Natural killer cell (primary cell): ENCODE measurements at regions not wholly inside any gene's neighbourhood (a gene's known extent, or its start where the extent isn't known, plus 50 kb on each side); places are given as distances from the start of the nearest gene placed in this dataset.

Experiments used
- ATAC-seq, 3 donors: fragments of 150-1000 bp in 2 of 3; fragments of 200-7000 bp in 1 of 3; cut with Tn5 transposase; 1 replicate in 1 of 3; 2 replicates in 2 of 3; pipeline ENCODE4 v1.10.0; 2021; ENCODE audit warnings: mild to moderate bottlenecking in 2 of 3, moderate library complexity in 2 of 3
- DNase-seq, 2 donors: peaks; one replicate each; pipeline versions ENCODE4 v3.0.0 to v3.0.0-alpha.2; 2013 to 2021; ENCODE audit warnings: mixed read lengths in 1 of 2
- H3K27ac ChIP-seq: one replicate; pipeline ENCODE4 v1.5.1; 2013; ENCODE audit warnings: mild to moderate bottlenecking, low read length
- H3K27me3 ChIP-seq: one replicate; pipeline ENCODE4 v1.6.1; 2013; ENCODE audit warnings: low read length; ENCODE audit not compliant: control insufficient read depth, insufficient read depth
- H3K36me3 ChIP-seq: one replicate; pipeline ENCODE4 v1.6.1; 2013; ENCODE audit warnings: low read length; ENCODE audit not compliant: control insufficient read depth, insufficient read depth
- H3K4me1 ChIP-seq: one replicate; pipeline ENCODE4 v1.6.1; 2013; ENCODE audit warnings: low read length; ENCODE audit not compliant: control insufficient read depth, insufficient read depth
- H3K4me3 ChIP-seq: one replicate; pipeline ENCODE4 v1.5.1; 2013; ENCODE audit warnings: low read length
- H3K9me3 ChIP-seq: one replicate; pipeline ENCODE4 v1.6.1; 2013; ENCODE audit warnings: low read length; ENCODE audit not compliant: control insufficient read depth, insufficient read depth
- H3K27ac Mint-ChIP-seq, 2 donors: one replicate each; pipeline ENCODE4 v1.8.0; 2022; ENCODE audit warnings: mild to moderate bottlenecking in 2 of 2, mixed read lengths in 2 of 2, moderate library complexity in 1 of 2
- H3K27me3 Mint-ChIP-seq, 2 donors: one replicate each; pipeline ENCODE4 v1.8.0; 2022; ENCODE audit warnings: low read depth in 2 of 2, mixed read lengths in 2 of 2
- H3K36me3 Mint-ChIP-seq: one replicate; pipeline ENCODE4 v1.8.0; 2022; ENCODE audit warnings: mixed read lengths
- H3K4me1 Mint-ChIP-seq, 2 donors: one replicate each; pipeline ENCODE4 v1.8.0; 2022; ENCODE audit warnings: mixed read lengths in 2 of 2
- H3K4me3 Mint-ChIP-seq: one replicate; pipeline ENCODE4 v1.8.0; 2022; ENCODE audit warnings: mild to moderate bottlenecking, moderate library complexity, mixed read lengths
- H3K9me3 Mint-ChIP-seq, 2 donors: one replicate each; pipeline ENCODE4 v1.8.0; 2022; ENCODE audit warnings: mixed read lengths in 2 of 2
- CTCF ChIP-seq: fragments of 200-600 bp; IDR thresholded peaks from one replicate; pipeline ENCODE4 v1.8.0; 2022; ENCODE audit warnings: antibody characterized with exemption
- WGBS: methylation state at CpG from one replicate; pipeline ENCODE4 v1.1.7; 2013; ENCODE audit warnings: missing lambda C conversion rate; ENCODE audit not compliant: insufficient coverage; 5-methylcytosine and 5-hydroxymethylcytosine counted together
- intact Hi-C: fragments of 100-400 bp; cut with micrococcal nuclease; formaldehyde crosslinking; loops from one replicate; pipeline ENCODE4 v1.14.2; 2022

GRCh38 chr3:115537669-115538068, 85.6 kb upstream of the GAP43 start:
- Mint-ChIP-seq H3K27me3 (peaks cover 7% of the 10 kb centered on the region in 2 donors), H3K27ac (no peak overlapping the region), H3K9me3 (peaks cover 0 to 4% of the 10 kb centered on the region in 2 donors), H3K4me1 (no peaks in the 10 kb centered on the region), H3K4me3 (no peak overlapping the region), H3K36me3 (no peaks in the 10 kb centered on the region)
- H3K27ac ChIP-seq = no peak overlapping the region
- no peaks in the 10 kb centered on the region for H3K36me3 ChIP-seq
- no peak for TF ChIP-seq CTCF
- DNase-seq (no peak), ATAC-seq (no peak)
- 100% methylated on average over 1 of the region's 3 CpGs for WGBS
- no peaks in the 10 kb centered on the region for H3K9me3 ChIP-seq
- H3K27me3 ChIP-seq = no peaks in the 10 kb centered on the region
- no peaks in the 10 kb centered on the region for H3K4me1 ChIP-seq
- H3K4me3 ChIP-seq = no peak overlapping the region
- intact Hi-C loops = no loop called here

DNA sequence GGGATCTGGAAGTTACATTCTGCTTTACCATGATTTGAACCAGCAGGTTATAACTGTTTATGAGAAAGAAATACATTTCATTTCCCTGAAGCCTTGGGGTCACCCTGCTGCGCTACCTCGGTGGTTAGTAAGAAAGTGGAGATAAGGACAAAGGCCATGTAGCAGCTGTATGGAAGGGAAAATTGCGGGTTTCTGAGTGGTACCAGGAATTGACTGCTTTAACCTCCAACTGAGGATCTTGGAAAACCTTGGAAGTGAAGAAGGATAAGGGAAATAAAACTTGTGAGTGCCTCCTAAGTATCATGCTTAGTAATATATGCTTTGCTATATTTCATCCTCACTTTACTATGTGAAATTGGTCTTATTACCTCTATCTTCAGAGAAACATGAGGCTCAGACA, 76.1 kb upstream of the GAP43 start:
- no peak overlapping the region for H3K4me3 Mint-ChIP-seq
- H3K36me3 ChIP-seq = no peaks in the 10 kb centered on the region
- H3K4me1 Mint-ChIP-seq = no peaks in the 10 kb centered on the region
- no peak for TF ChIP-seq CTCF
- DNase-seq = no peak
- no peaks in the 10 kb centered on the region for H3K27me3 ChIP-seq
- intact Hi-C loops = no loop called here
- H3K27ac Mint-ChIP-seq = no peak overlapping the region
- no peaks in the 10 kb centered on the region for H3K9me3 ChIP-seq
- no peak overlapping the region for H3K4me3 ChIP-seq
- no peak overlapping the region for H3K27ac ChIP-seq
- ATAC-seq = no peak
- no peaks in the 10 kb centered on the region for H3K36me3 Mint-ChIP-seq
- peaks cover 14 to 17% of the 10 kb centered on the region in 2 donors for H3K27me3 Mint-ChIP-seq
- H3K4me1 ChIP-seq = no peaks in the 10 kb centered on the region
- WGBS = 93% methylated on average over 3 of the region's 3 CpGs
- no peaks in the 10 kb centered on the region for H3K9me3 Mint-ChIP-seq

DNA sequence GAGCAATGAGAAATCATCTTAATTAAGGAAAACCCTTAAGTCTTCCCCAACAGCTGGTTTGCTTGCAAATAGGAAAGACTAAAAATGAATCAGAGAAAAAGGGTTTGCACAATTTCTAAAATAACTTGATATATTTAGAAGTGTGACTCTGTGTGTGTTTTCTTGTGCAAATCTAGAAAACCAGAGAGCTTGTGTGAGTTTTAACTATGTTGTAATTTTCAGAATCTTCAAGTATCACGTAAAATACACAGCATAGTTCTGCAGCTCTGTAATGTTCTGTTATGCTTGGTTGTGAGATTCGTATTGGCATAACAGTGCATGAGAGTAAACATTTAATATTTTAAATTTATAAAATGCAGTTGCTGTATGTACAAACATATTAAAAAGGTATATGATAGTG, 74.7 kb upstream of the GAP43 start:
- no peaks in the 10 kb centered on the region for H3K36me3 ChIP-seq
- Mint-ChIP-seq H3K27ac (no peak overlapping the region), H3K4me1 (no peaks in the 10 kb centered on the region), H3K27me3 (peaks cover 16 to 17% of the 10 kb centered on the region in 2 donors), H3K9me3 (no peaks in the 10 kb centered on the region), H3K4me3 (no peak overlapping the region), H3K36me3 (no peaks in the 10 kb centered on the region)
- peaks cover 2% of the 10 kb centered on the region for H3K27me3 ChIP-seq
- no peaks in the 10 kb centered on the region for H3K9me3 ChIP-seq
- ATAC-seq = no peak
- no peak overlapping the region for H3K4me3 ChIP-seq
- intact Hi-C loops = no loop called here
- H3K27ac ChIP-seq = no peak overlapping the region
- WGBS = 100% methylated on average over 1 of the region's 2 CpGs
- DNase-seq = no peak
- no peaks in the 10 kb centered on the region for H3K4me1 ChIP-seq
- TF ChIP-seq CTCF = no peak

- WGBS = 83% methylated on average over 2 of the region's 2 CpGs
These were observed 74.2 kb upstream of the GAP43 start for GRCh38 chr3:115549071-115549470.

More at GRCh38 chr3:115549071-115549470, 74.2 kb upstream of the GAP43 start:
- H3K27ac Mint-ChIP-seq = no peak overlapping the region
- no peak for DNase-seq
- TF ChIP-seq CTCF = no peak
- Histone ChIP-seq H3K27me3 (peaks cover 2% of the 10 kb centered on the region), H3K36me3 (no peaks in the 10 kb centered on the region), H3K9me3 (no peaks in the 10 kb centered on the region), H3K4me1 (no peaks in the 10 kb centered on the region), H3K4me3 (no peak overlapping the region), H3K27ac (no peak overlapping the region)
- H3K9me3 Mint-ChIP-seq = no peaks in the 10 kb centered on the region
- no peaks in the 10 kb centered on the region for H3K4me1 Mint-ChIP-seq
- no peak overlapping the region for H3K4me3 Mint-ChIP-seq
- H3K36me3 Mint-ChIP-seq = no peaks in the 10 kb centered on the region
- intact Hi-C loops = no loop called here
- peaks cover 17 to 19% of the 10 kb centered on the region in 2 donors for H3K27me3 Mint-ChIP-seq
- ATAC-seq = no peak
